GM12878 (cell line): ENCODE measurements at regions not wholly inside any gene's neighbourhood (a gene's known extent, or its start where the extent isn't known, plus 50 kb on each side); places are given as distances from the start of the nearest gene placed in this dataset.

Experiments
- ATF3 ChIP-seq: IDR thresholded peaks from 2 replicates; pipeline ENCODE4 v1.6.1; 2011; ENCODE audit warnings: low read depth, mild to moderate bottlenecking, low read length, moderate library complexity, borderline replicate concordance; ENCODE audit errors: extremely low read depth
- CTCF ChIP-seq, 3 experiments: IDR thresholded peaks in 2 of 3; conservative IDR thresholded peaks in 1 of 3; 2 replicates each; pipeline ENCODE4 v1.5.1; 2011; ENCODE audit warnings: low read depth in 3 of 3, low read length in 3 of 3, mild to moderate bottlenecking in 3 of 3, control low read depth in 2 of 3, moderate library complexity in 2 of 3, inconsistent platforms in 1 of 3, mixed read lengths in 1 of 3; ENCODE audit not compliant: control insufficient read depth in 2 of 3, insufficient read depth in 1 of 3; ENCODE audit errors: extremely low read depth in 1 of 3
- ELK1 ChIP-seq: IDR thresholded peaks from 2 replicates; pipeline ENCODE4 v1.6.1; 2012; ENCODE audit warnings: low read depth, low read length, improper control_type of control experiment
- ESRRA ChIP-seq: IDR thresholded peaks from 2 replicates; pipeline ENCODE4 v1.6.1; 2012; ENCODE audit warnings: mild to moderate bottlenecking, low read length, improper control_type of control experiment
- HDAC2 ChIP-seq: fragments of 200-600 bp; sonication (generic); IDR thresholded peaks from 2 replicates; pipeline ENCODE4 v1.6.1; 2017
- HDGF ChIP-seq: fragments of 450-650 bp; IDR thresholded peaks from 2 replicates; pipeline ENCODE4 v1.6.1; 2016; ENCODE audit warnings: antibody characterized with exemption
- MAX ChIP-seq: IDR thresholded peaks from 2 replicates; pipeline ENCODE4 v1.6.1; 2012; ENCODE audit warnings: low read depth, low read length, improper control_type of control experiment
- NFXL1 ChIP-seq: fragments of 450-650 bp; IDR thresholded peaks from 2 replicates; pipeline ENCODE4 v1.6.1; 2017; ENCODE audit warnings: antibody characterized with exemption, mild to moderate bottlenecking, borderline replicate concordance
- POLR2A ChIP-seq: IDR thresholded peaks from 2 replicates; pipeline ENCODE4 v1.6.1; 2011; ENCODE audit warnings: low read depth, mild to moderate bottlenecking, low read length
- RB1 ChIP-seq: fragments of 450-650 bp; formaldehyde crosslinking; IDR thresholded peaks from 2 replicates; pipeline ENCODE4 v1.6.1; 2017; ENCODE audit warnings: mild to moderate bottlenecking, borderline replicate concordance
- TCF7 ChIP-seq: IDR thresholded peaks from 2 replicates; pipeline ENCODE4 v1.6.1; 2014; ENCODE audit warnings: antibody characterized with exemption, borderline replicate concordance
- ZZZ3 ChIP-seq: IDR thresholded peaks from 2 replicates; pipeline ENCODE4 v1.6.1; 2011; ENCODE audit warnings: low read depth; ENCODE audit not compliant: control insufficient read depth, insufficient read length

- no peak for TF ChIP-seq RB1
- no peak for TF ChIP-seq CTCF (IDR thresholded peaks at IDR 0.05 in 2 of 3, conservative IDR thresholded peaks at IDR 0.05 in 1 of 3; ENCODE audit: control insufficient read depth in 2 of 3, extremely low read depth in 1 of 3, insufficient read depth in 1 of 3, low read depth in 3 of 3, low read length in 3 of 3)
- no peak for TF ChIP-seq MAX
- no peak for TF ChIP-seq ESRRA
- TF ChIP-seq HDGF, result no peak
- no peak for TF ChIP-seq HDAC2
- no peak for TF ChIP-seq ZZZ3
- no peak for TF ChIP-seq TCF7
- no peak for TF ChIP-seq ELK1
- TF ChIP-seq POLR2A, result no peak
- no peak for TF ChIP-seq ATF3
- TF ChIP-seq NFXL1, result no peak
These were observed 199.8 kb downstream of the RPL10L start for GRCh38 chr14:46451800-46452199.
